Sigmoid colon (tissue), 6 donors: ENCODE measurements at regions not wholly inside any gene's neighbourhood (a gene's known extent, or its start where the extent isn't known, plus 50 kb on each side); places are given as distances from the start of the nearest gene placed in this dataset.

ENCODE experiments used
- DNase-seq: peaks from one replicate; pipeline ENCODE4 v3.0.0-alpha.2; 2019
- H3K27ac ChIP-seq, 4 donors: fragments of 200-600 bp; sonication (generic); one replicate each; pipeline ENCODE4 v1.5.1; 2016 to 2019; ENCODE audit warnings: mild to moderate bottlenecking in 1 of 4
- H3K27me3 ChIP-seq, 3 donors: fragments of 200-600 bp; sonication (generic); one replicate each; pipeline ENCODE4 v1.5.1; 2019; ENCODE audit warnings: mild to moderate bottlenecking in 1 of 3
- H3K36me3 ChIP-seq, 4 donors: fragments of 200-600 bp; sonication (generic); one replicate each; pipeline ENCODE4 v1.5.1; 2016 to 2019
- H3K4me1 ChIP-seq, 4 donors: fragments of 200-600 bp; sonication (generic); one replicate each; pipeline ENCODE4 v1.5.1; 2017 to 2019
- H3K4me3 ChIP-seq, 4 donors: fragments of 200-600 bp; sonication (generic); one replicate each; pipeline ENCODE4 v1.5.1; 2017 to 2019; ENCODE audit warnings: mild to moderate bottlenecking in 2 of 4, moderate library complexity in 1 of 4
- H3K9me3 ChIP-seq, 4 donors: fragments of 200-600 bp in 3 of 4; sonication (generic) in 3 of 4; one replicate each; pipeline versions ENCODE4 v1.5.1 to v1.6.1; 2013 to 2019
- EP300 ChIP-seq, 4 donors: sonication (generic); formaldehyde crosslinking; IDR thresholded peaks; one replicate each; pipeline ENCODE4 v1.6.1; 2017; ENCODE audit warnings: antibody characterized with exemption in 4 of 4
- POLR2A ChIP-seq, 2 donors: fragments of 450-650 bp; IDR thresholded peaks; one replicate each; pipeline ENCODE4 v1.6.1; 2016; ENCODE audit warnings: antibody characterized with exemption in 2 of 2, mild to moderate bottlenecking in 2 of 2, moderate library complexity in 2 of 2
- POLR2AphosphoS5 ChIP-seq, 4 donors: sonication (generic); formaldehyde crosslinking; IDR thresholded peaks; one replicate each; pipeline ENCODE4 v1.6.1; 2017; ENCODE audit warnings: antibody characterized with exemption in 4 of 4
- WGBS, 2 donors: extraction: QIAGEN DNeasy Blood & Tissue Kit; methylation state at CpG; one replicate each; pipeline ENCODE4 v1.1.7; 2013; 5-methylcytosine and 5-hydroxymethylcytosine counted together
- intact Hi-C: fragments of 100-400 bp; cut with DNase I; formaldehyde crosslinking; loops from one replicate; pipeline ENCODE4 v1.15.1; 2023
- TF ChIP-seq, protein P1 (sequence below), 4 experiments: fragments of 450-650 bp in 3 of 4; fragments of 200-600 bp in 1 of 4; IDR thresholded peaks; one replicate each; pipeline ENCODE4 v1.5.1; 2016 to 2019; ENCODE audit warnings: antibody characterized with exemption in 4 of 4, mild to moderate bottlenecking in 3 of 4, moderate library complexity in 2 of 4
- donor health status: healthy with polysubstance abuse.
- donor health status: healthy.

DNA sequence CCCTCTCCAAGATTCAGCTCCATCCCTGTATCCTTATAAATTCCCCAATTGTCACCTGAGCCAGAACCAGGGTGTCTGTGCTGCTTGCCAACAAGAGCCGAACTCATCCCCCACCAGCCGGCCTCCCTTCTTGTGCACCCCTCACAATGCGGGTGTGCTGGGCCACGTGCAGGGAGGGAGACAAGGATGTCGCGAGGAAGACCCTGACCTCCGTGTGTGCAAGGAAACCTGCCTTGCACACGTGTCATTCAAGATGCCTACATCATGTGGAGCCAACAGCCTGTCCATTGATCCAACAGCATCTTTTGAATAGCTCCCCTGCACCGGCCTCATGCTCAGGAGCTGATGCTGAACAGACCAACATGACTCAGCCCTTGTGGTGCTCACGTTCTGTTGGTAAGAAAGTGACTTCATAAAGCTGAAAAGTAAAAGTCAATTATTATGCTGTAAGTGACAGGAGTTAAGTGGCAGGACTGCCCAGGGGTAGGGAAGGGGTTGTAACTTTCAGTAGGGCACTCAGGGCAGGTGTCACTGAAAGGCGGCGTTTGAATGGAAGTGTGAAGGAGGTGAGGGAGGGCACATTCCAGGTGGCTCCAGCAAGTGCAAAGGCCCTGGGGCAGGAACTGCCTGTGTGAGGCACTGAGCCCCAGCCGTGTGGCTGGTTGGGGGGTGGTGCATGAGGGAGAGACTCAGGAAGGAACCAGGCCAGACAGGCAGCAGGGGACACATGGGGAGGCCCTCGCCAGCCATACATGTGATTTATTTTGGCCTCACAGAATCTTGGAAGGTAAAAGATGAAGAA is 302.2 kb downstream of the FOXL1 start:
- DNase-seq: no peak
- H3K36me3 ChIP-seq: no peaks in the 10 kb centered on the region
- no peak overlapping the region for H3K27ac ChIP-seq
- TF ChIP-seq POLR2A (IDR thresholded peaks at IDR 0.05) (no peak), EP300 (IDR thresholded peaks at IDR 0.05) (no peak), POLR2AphosphoS5 (IDR thresholded peaks at IDR 0.05) (no peak)
- TF ChIP-seq, protein P1, sequence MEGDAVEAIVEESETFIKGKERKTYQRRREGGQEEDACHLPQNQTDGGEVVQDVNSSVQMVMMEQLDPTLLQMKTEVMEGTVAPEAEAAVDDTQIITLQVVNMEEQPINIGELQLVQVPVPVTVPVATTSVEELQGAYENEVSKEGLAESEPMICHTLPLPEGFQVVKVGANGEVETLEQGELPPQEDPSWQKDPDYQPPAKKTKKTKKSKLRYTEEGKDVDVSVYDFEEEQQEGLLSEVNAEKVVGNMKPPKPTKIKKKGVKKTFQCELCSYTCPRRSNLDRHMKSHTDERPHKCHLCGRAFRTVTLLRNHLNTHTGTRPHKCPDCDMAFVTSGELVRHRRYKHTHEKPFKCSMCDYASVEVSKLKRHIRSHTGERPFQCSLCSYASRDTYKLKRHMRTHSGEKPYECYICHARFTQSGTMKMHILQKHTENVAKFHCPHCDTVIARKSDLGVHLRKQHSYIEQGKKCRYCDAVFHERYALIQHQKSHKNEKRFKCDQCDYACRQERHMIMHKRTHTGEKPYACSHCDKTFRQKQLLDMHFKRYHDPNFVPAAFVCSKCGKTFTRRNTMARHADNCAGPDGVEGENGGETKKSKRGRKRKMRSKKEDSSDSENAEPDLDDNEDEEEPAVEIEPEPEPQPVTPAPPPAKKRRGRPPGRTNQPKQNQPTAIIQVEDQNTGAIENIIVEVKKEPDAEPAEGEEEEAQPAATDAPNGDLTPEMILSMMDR (IDR thresholded peaks at IDR 0.05): no peak
- intact Hi-C loops: no loop called here
- H3K4me3 ChIP-seq: no peak overlapping the region
- WGBS, 2 donors: 76 to 87% methylated on average over 14 of the region's 14 CpGs
- peaks cover 10 to 75% (median 33%) of the 10 kb centered on the region in 3 donors for H3K27me3 ChIP-seq
- no peaks in the 10 kb centered on the region for H3K9me3 ChIP-seq
- H3K4me1 ChIP-seq: peaks cover 0 to 15% (median 12%) of the 10 kb centered on the region in 4 donors

DNA sequence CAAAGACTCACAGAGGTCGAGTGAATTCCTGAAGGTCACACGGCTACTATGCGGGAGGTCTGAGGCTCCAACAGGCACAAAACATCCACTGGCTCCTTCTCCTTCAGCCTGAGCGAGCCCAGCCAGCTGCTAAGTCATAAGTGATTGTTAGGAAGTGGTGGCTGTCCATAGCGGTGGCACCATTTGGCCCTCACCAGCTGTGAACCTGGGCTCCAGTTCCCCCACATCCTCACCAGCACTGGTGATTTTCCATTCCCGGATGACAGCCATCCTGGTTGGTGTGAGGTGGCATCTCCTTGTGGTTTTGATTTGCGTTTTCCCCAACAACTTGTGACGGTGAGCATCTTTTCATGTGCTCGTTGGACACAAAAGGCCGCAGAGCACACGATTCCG is 302.8 kb downstream of the FOXL1 start:
- TF ChIP-seq, protein P1 (IDR thresholded peaks at IDR 0.05): no peak
- TF ChIP-seq POLR2A (IDR thresholded peaks at IDR 0.05): no peak
- no peak for TF ChIP-seq POLR2AphosphoS5 (IDR thresholded peaks at IDR 0.05)
- no peak for TF ChIP-seq EP300 (IDR thresholded peaks at IDR 0.05)
- DNase-seq: no peak
- no peaks in the 10 kb centered on the region for H3K36me3 ChIP-seq
- no peak overlapping the region for H3K27ac ChIP-seq
- peaks cover 10 to 80% (median 33%) of the 10 kb centered on the region in 3 donors for H3K27me3 ChIP-seq
- intact Hi-C loops: no loop called here
- peaks cover 0 to 15% (median 12%) of the 10 kb centered on the region in 4 donors for H3K4me1 ChIP-seq
- H3K4me3 ChIP-seq: no peak overlapping the region
- 79 to 84% methylated on average over 12 of the region's 12 CpGs for WGBS, 2 donors
- no peaks in the 10 kb centered on the region for H3K9me3 ChIP-seq

DNA sequence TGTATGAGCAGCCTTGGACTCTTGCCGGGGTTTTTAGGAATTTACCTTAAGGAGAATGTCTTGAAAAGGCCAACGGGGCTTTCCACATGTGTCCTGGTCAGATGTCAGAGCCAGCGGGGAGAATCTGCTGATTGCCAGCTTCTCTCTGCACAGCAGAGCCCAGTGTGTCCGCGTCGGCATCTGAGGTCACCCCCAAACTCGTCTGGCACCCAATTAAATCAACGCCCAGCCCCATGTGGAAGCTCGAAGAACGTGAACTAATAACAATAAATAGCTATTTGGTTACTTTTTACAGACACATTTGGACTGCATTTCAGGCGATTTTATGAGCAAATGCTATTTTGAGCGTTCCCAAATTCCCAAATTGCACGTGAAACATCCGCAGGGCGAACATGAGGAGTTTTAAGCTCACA is 303.5 kb downstream of the FOXL1 start:
- TF ChIP-seq, protein P1 (IDR thresholded peaks at IDR 0.05): no peak
- no peak for TF ChIP-seq POLR2A (IDR thresholded peaks at IDR 0.05)
- no peak for TF ChIP-seq POLR2AphosphoS5 (IDR thresholded peaks at IDR 0.05)
- no peak for TF ChIP-seq EP300 (IDR thresholded peaks at IDR 0.05)
- H3K36me3 ChIP-seq: no peaks in the 10 kb centered on the region
- 71 to 74% methylated on average over 15 of the region's 15 CpGs for WGBS, 2 donors
- DNase-seq: no peak
- intact Hi-C loops: no loop called here
- H3K9me3 ChIP-seq: no peaks in the 10 kb centered on the region
- peaks cover 10 to 83% (median 33%) of the 10 kb centered on the region in 3 donors for H3K27me3 ChIP-seq
- H3K4me3 ChIP-seq: no peak overlapping the region
- H3K27ac ChIP-seq: no peak overlapping the region
- H3K4me1 ChIP-seq: peaks cover 0 to 15% (median 12%) of the 10 kb centered on the region in 4 donors

DNA sequence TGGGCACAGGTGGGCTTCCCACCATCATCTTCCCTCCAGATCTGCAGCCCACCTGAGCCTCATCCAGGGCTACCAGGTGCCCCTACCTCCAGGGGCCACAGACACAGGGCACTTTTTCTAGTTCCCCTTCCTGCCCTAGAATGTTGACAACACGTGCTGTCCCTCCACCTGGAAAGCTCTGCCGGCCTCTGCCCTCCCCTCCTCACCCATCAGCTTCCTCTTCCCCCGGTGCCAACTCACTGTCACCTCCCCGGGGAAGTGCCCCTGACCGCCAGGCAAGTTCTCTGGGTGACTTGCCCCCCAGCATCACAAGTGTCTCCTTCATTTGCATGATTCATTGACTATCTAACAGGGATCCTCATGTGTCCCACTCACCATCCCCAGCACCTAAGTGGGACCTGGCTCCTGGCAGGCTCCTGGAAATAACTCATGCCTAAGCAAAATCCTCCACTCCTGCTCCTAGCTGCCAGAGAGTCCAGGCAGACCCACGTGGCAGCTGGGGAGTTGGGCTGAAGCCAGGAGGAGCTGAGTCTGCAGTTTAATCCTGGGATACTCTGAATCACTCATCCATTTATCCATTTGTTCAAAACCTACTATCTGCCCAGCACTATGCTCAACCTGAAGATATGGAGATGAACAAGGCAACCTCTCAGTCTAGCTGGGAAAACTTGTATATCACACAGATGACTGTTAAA is 304.4 kb downstream of the FOXL1 start:
- intact Hi-C loops: no loop called here
- H3K27ac ChIP-seq: no peak overlapping the region
- no peaks in the 10 kb centered on the region for H3K36me3 ChIP-seq
- peak; percentile 59 for DNase-seq
- no peaks in the 10 kb centered on the region for H3K9me3 ChIP-seq
- no peak for TF ChIP-seq POLR2AphosphoS5 (IDR thresholded peaks at IDR 0.05)
- TF ChIP-seq POLR2A (IDR thresholded peaks at IDR 0.05): no peak
- TF ChIP-seq, protein P1 (IDR thresholded peaks at IDR 0.05): no peak
- TF ChIP-seq EP300 (IDR thresholded peaks at IDR 0.05): no peak
- H3K27me3 ChIP-seq: peaks cover 10 to 82% (median 35%) of the 10 kb centered on the region in 3 donors
- H3K4me1 ChIP-seq: peaks cover 0 to 15% (median 12%) of the 10 kb centered on the region in 4 donors
- WGBS, 2 donors: 31 to 45% methylated on average over 6 of the region's 6 CpGs
- no peak overlapping the region for H3K4me3 ChIP-seq
